ENCODE measurements at regions not wholly inside any gene's neighbourhood (a gene's known extent, or its start where the extent isn't known, plus 50 kb on each side); places are given as distances from the start of the nearest gene placed in this dataset.

GRCh38 chr4:124152132-124152531, 560.4 kb downstream of the ANKRD50 start:
- TF ChIP-seq CTCF (IDR thresholded peaks at IDR 0.05) (no peak), EZH2 (IDR thresholded peaks at IDR 0.05; ENCODE audit: borderline replicate concordance, insufficient read depth, low read depth, low read length, poor library complexity, severe bottlenecking) (no peak)

Measured in B cell (primary cell).